Prostate gland (tissue), 2 donors: ENCODE measurements at regions not wholly inside any gene's neighbourhood (a gene's known extent, or its start where the extent isn't known, plus 50 kb on each side); places are given as distances from the start of the nearest gene placed in this dataset.
A peak's percentile ranks its signal among the peaks of the same experiment; 100 is the strongest.

Source experiments
- DNase-seq: peaks from one replicate; pipeline ENCODE4 v3.0.0-alpha.2; 2019; ENCODE audit warnings: low spot score
- H3K27ac ChIP-seq, 2 donors: fragments of 200-600 bp; sonication (generic); 2 replicates each; pipeline ENCODE4 v1.5.1; 2017 to 2019
- H3K27me3 ChIP-seq: fragments of 200-600 bp; sonication (generic); replicated peaks from 2 replicates; pipeline ENCODE4 v1.5.1; 2019; ENCODE audit not compliant: insufficient read depth
- H3K36me3 ChIP-seq, 2 donors: fragments of 200-600 bp; sonication (generic); 1 replicate in 1 of 2; 2 replicates in 1 of 2; pipeline versions ENCODE4 v1.5.1 to v1.8.1; 2017 to 2019
- H3K4me1 ChIP-seq: fragments of 200-600 bp; sonication (generic); replicated peaks from 2 replicates; pipeline ENCODE4 v1.5.1; 2019
- H3K4me3 ChIP-seq, 2 donors: fragments of 200-600 bp; sonication (generic); 2 replicates each; pipeline ENCODE4 v1.5.1; 2017 to 2019
- H3K9me3 ChIP-seq: fragments of 200-600 bp; sonication (generic); 2 replicates; pipeline ENCODE4 v1.5.1; 2017
- CTCF ChIP-seq, 4 experiments: fragments of 200-600 bp in 2 of 4; fragments of 450-650 bp in 2 of 4; sonication (generic) in 2 of 4; IDR thresholded peaks; 1 replicate in 3 of 4; 2 replicates in 1 of 4; pipeline ENCODE4 v1.5.1; 2016 to 2019; ENCODE audit warnings: antibody characterized with exemption in 4 of 4, mild to moderate bottlenecking in 2 of 4, moderate library complexity in 2 of 4
- POLR2A ChIP-seq: fragments of 450-650 bp; IDR thresholded peaks from one replicate; pipeline ENCODE4 v1.6.1; 2016; ENCODE audit warnings: antibody characterized with exemption, mild to moderate bottlenecking
- POLR2AphosphoS5 ChIP-seq: sonication (generic); formaldehyde crosslinking; IDR thresholded peaks from one replicate; pipeline ENCODE4 v1.6.1; 2017; ENCODE audit warnings: antibody characterized with exemption
- WGBS: methylation state at CpG from one replicate; pipeline ENCODE4 v1.1.5; 2018; 5-methylcytosine and 5-hydroxymethylcytosine counted together
- intact Hi-C: fragments of 100-400 bp; cut with DNase I; formaldehyde crosslinking; loops from one replicate; pipeline ENCODE4 v1.14.2; 2022

GRCh38 chr6:167567142-167568033, 242.5 kb downstream of the TTLL2 start:
- no peak for DNase-seq
- intact Hi-C loops = no loop called here
- Histone ChIP-seq H3K36me3 (no peaks in the 10 kb centered on the region), H3K9me3 (no peaks in the 10 kb centered on the region), H3K27me3 (no peaks in the 10 kb centered on the region), H3K27ac (no peak overlapping the region), H3K4me3 (no peak overlapping the region), H3K4me1 (no peaks in the 10 kb centered on the region)
- TF ChIP-seq POLR2AphosphoS5 = peak; percentile 5
- TF ChIP-seq CTCF (IDR thresholded peaks at IDR 0.05) = no peak
- 83% methylated on average over 26 of the region's 26 CpGs for WGBS

- no peak overlapping the region for H3K4me3 ChIP-seq
- no peak for DNase-seq
- TF ChIP-seq POLR2AphosphoS5 = no peak
- TF ChIP-seq CTCF (IDR thresholded peaks at IDR 0.05) = no peak
- no peak for TF ChIP-seq POLR2A
- intact Hi-C loops = no loop called here
- no peaks in the 10 kb centered on the region for H3K36me3 ChIP-seq
- no peaks in the 10 kb centered on the region for H3K9me3 ChIP-seq
- 93% methylated on average over 18 of the region's 18 CpGs for WGBS
- no peak overlapping the region for H3K27ac ChIP-seq
- no peaks in the 10 kb centered on the region for H3K4me1 ChIP-seq
- no peaks in the 10 kb centered on the region for H3K27me3 ChIP-seq
These were observed 243.6 kb downstream of the TTLL2 start for GRCh38 chr6:167568407-167569024.

- no peak for DNase-seq
- no peak for TF ChIP-seq CTCF (IDR thresholded peaks at IDR 0.05)
- TF ChIP-seq POLR2AphosphoS5 = no peak
- TF ChIP-seq POLR2A = no peak
- Histone ChIP-seq H3K4me3 (no peak overlapping the region), H3K36me3 (no peaks in the 10 kb centered on the region), H3K27me3 (no peaks in the 10 kb centered on the region), H3K4me1 (no peaks in the 10 kb centered on the region), H3K9me3 (no peaks in the 10 kb centered on the region), H3K27ac (no peak overlapping the region)
- WGBS = 95% methylated on average over 31 of the region's 31 CpGs
- intact Hi-C loops = no loop called here
These were observed 244.3 kb downstream of the TTLL2 start for GRCh38 chr6:167569041-167569805.

- H3K4me1 ChIP-seq = no peaks in the 10 kb centered on the region
- H3K27me3 ChIP-seq = no peaks in the 10 kb centered on the region
- no peaks in the 10 kb centered on the region for H3K36me3 ChIP-seq
- WGBS = 95% methylated on average over 14 of the region's 14 CpGs
- no peak for DNase-seq
- H3K27ac ChIP-seq = no peak overlapping the region
- no peak for TF ChIP-seq POLR2AphosphoS5
- TF ChIP-seq POLR2A = no peak
- TF ChIP-seq CTCF (IDR thresholded peaks at IDR 0.05) = no peak
- H3K9me3 ChIP-seq = no peaks in the 10 kb centered on the region
- no peak overlapping the region for H3K4me3 ChIP-seq
- intact Hi-C loops = no loop called here
These were observed 245.0 kb downstream of the TTLL2 start for GRCh38 chr6:167569879-167570278.
